ENCODE measurements at regions not wholly inside any gene's neighbourhood (a gene's known extent, or its start where the extent isn't known, plus 50 kb on each side); places are given as distances from the start of the nearest gene placed in this dataset.

GRCh38 chr4:152164561-152164960 is 371.3 kb downstream of the FBXW7 start (continued):
- TF ChIP-seq REST (IDR thresholded peaks at IDR 0.05; ENCODE audit: low read depth) (no peak), POLR2AphosphoS5 (IDR thresholded peaks at IDR 0.05; ENCODE audit: low read depth, low read length) (no peak), JUND (IDR thresholded peaks at IDR 0.05) (no peak), POLR2A (IDR thresholded peaks at IDR 0.05; ENCODE audit: borderline replicate concordance, extremely low read depth, insufficient read depth, insufficient read length) (no peak)

- H3K4me1 ChIP-seq (ENCODE audit: control insufficient read depth in 1 of 2, insufficient read depth in 2 of 2, low read length in 2 of 2), result no peaks in the 10 kb centered on the region
- TF ChIP-seq EZH2 (IDR thresholded peaks at IDR 0.05) (no peak), EGR1 (IDR thresholded peaks at IDR 0.05; ENCODE audit: low read depth) (no peak), REST (IDR thresholded peaks at IDR 0.05; ENCODE audit: low read depth) (no peak), MAX (IDR thresholded peaks at IDR 0.05) (no peak), CBX3 (IDR thresholded peaks at IDR 0.05; ENCODE audit: low read depth) (no peak), ZBTB33 (IDR thresholded peaks at IDR 0.05; ENCODE audit: extremely low read depth, insufficient replicate concordance, low read length) (no peak)
- ChIA-PET CTCF (no interaction called here), RAD21 (ENCODE audit: low non-redundant PET in 1 of 2, low total read pairs in 2 of 2, uncharacterized antibody in 2 of 2, unreplicated experiment in 2 of 2) (no interaction called here), POLR2A (no interaction called here)
- no peak overlapping the region for H2AFZ ChIP-seq (ENCODE audit: low read depth, low read length, poor library complexity, severe bottlenecking)
- H3K9me3 ChIP-seq (ENCODE audit: control insufficient read depth in 1 of 2, insufficient read depth in 1 of 2, low read depth in 1 of 2, low read length in 2 of 2), result no peaks in the 10 kb centered on the region
- H3K4me3 ChIP-seq (replicated peaks in 1 of 2; ENCODE audit: low read depth in 1 of 2, low read length in 2 of 2), result no peak overlapping the region
- no peaks in the 10 kb centered on the region for H3K79me2 ChIP-seq (ENCODE audit: insufficient read depth, low read length)
- intact Hi-C loops (cut with micrococcal nuclease), result no loop called here
- no peak overlapping the region for H3K4me2 ChIP-seq (ENCODE audit: low read length)
- no TSS peak for BruUV-seq (replicated peaks)
- H3K27ac ChIP-seq (ENCODE audit: low read depth, low read length), result no peak overlapping the region
- ATAC-seq (no peak), DNase-seq (ENCODE audit: low read depth, low spot score) (no peak)
- H3K9me2 ChIP-seq (ENCODE audit: insufficient read depth), result no peaks in the 10 kb centered on the region
- H4K20me1 ChIP-seq (ENCODE audit: insufficient read depth), result no peaks in the 10 kb centered on the region
- no peaks in the 10 kb centered on the region for H3K36me3 ChIP-seq (ENCODE audit: control insufficient read depth in 1 of 2, insufficient read depth in 2 of 2, low read length in 2 of 2)
- no peak overlapping the region for H3K9ac ChIP-seq (ENCODE audit: low read length)
- H3K27me3 ChIP-seq (ENCODE audit: insufficient read depth, low read length), result 0 out of 2 replicates have a peak, but pooled peaks cover 3% of the 10 kb centered on the region
These were observed 373.6 kb downstream of the FBXW7 start for GRCh38 chr4:152162331-152162697.
